ENCODE measurements at regions not wholly inside any gene's neighbourhood (a gene's known extent, or its start where the extent isn't known, plus 50 kb on each side); places are given as distances from the start of the nearest gene placed in this dataset.

DNA sequence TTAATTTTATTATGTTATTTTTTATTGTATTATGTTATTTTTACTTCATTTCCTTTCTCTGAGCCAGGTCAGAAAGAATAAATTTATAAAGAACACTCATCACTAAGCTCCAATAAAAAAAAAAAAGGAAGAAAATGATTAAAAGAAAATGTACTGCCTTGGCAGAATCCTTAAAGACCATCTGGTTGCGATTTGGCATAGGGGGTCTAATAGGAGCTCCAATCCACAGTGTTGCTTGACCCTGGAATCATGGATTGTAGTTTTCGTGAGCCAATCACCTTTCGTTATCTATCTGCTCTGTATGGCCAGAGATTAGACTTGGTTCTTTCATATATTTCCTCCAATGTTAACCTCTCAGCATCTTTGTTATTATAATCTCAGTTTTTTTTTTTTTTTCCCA lies 421.8 kb upstream of the MCTP2 start:
- no peak overlapping the region for H3K9ac ChIP-seq (ENCODE audit: low read depth, low read length, poor library complexity, severe bottlenecking)
- no peaks in the 10 kb centered on the region for H3K27me3 ChIP-seq (ENCODE audit: insufficient read depth, low read length, poor library complexity, severe bottlenecking)
- H3F3A ChIP-seq (ENCODE audit: low read depth): no peaks in the 10 kb centered on the region
- H3K4me2 ChIP-seq (ENCODE audit: low read depth, low read length, poor library complexity, severe bottlenecking): no peak overlapping the region
- no peaks in the 10 kb centered on the region for H3K36me3 ChIP-seq (ENCODE audit: insufficient read depth, low read length)
- no peaks in the 10 kb centered on the region for H3K79me2 ChIP-seq (ENCODE audit: insufficient read depth, low read length)
- no peak for TF ChIP-seq EZH2phosphoT487 (IDR thresholded peaks at IDR 0.05; ENCODE audit: borderline replicate concordance)
- TF ChIP-seq, protein P1, sequence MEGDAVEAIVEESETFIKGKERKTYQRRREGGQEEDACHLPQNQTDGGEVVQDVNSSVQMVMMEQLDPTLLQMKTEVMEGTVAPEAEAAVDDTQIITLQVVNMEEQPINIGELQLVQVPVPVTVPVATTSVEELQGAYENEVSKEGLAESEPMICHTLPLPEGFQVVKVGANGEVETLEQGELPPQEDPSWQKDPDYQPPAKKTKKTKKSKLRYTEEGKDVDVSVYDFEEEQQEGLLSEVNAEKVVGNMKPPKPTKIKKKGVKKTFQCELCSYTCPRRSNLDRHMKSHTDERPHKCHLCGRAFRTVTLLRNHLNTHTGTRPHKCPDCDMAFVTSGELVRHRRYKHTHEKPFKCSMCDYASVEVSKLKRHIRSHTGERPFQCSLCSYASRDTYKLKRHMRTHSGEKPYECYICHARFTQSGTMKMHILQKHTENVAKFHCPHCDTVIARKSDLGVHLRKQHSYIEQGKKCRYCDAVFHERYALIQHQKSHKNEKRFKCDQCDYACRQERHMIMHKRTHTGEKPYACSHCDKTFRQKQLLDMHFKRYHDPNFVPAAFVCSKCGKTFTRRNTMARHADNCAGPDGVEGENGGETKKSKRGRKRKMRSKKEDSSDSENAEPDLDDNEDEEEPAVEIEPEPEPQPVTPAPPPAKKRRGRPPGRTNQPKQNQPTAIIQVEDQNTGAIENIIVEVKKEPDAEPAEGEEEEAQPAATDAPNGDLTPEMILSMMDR (conservative IDR thresholded peaks at IDR 0.05; ENCODE audit: low read length): no peak
- no peak overlapping the region for H2AFZ ChIP-seq (ENCODE audit: low read length)
- H3K4me3 ChIP-seq (ENCODE audit: low read length, poor library complexity, severe bottlenecking): no peak overlapping the region
- H3K4me1 ChIP-seq (ENCODE audit: insufficient read depth, low read length, poor library complexity, severe bottlenecking): no peaks in the 10 kb centered on the region
- H4K20me1 ChIP-seq (ENCODE audit: insufficient read depth, low read length, poor library complexity, severe bottlenecking): no peaks in the 10 kb centered on the region
- H3K9me2 ChIP-seq (replicated peaks; ENCODE audit: low read depth, low read length): no peaks in the 10 kb centered on the region
- no peaks in the 10 kb centered on the region for H3K9me3 ChIP-seq (ENCODE audit: insufficient read depth, low read depth, low read length)

DNA sequence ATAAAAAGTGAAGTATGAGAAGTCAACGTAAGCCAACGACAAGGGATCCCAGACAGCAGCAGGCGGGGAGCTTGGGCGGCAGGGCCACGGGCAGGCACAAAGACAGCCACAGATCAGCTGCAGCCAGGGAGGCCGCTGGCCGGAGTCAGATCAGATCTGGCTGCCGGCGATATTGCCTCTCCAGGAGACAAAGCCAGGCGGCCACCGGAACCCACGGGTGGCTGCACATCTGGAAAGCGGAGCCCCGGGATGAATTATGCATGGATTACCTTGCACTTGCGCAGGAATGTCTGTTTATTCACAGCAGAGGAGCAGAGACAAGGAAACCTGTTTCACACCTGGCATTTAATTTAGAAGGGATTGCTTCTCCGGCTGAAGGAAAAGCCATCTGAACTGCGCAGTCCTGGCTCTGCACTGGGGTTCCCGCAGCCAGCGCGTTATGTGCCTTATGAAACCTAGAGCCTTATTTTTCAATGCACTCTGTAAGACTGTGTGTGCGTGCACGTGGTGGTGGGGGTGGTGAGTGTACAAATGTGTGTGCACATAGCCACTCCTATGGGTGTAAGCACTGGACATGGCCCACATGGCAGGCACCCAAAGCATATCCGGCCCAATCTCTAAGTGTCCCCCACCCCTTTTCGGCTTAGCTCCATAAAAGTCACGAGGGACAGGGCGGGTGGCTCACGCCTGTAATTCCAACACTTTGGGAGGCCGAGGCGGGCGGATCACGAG lies 427.8 kb upstream of the MCTP2 start:
- H4K20me1 ChIP-seq (ENCODE audit: insufficient read depth, low read length, poor library complexity, severe bottlenecking): no peaks in the 10 kb centered on the region
- TF ChIP-seq EZH2phosphoT487 (IDR thresholded peaks at IDR 0.05; ENCODE audit: borderline replicate concordance): no peak
- TF ChIP-seq, protein P1 (conservative IDR thresholded peaks at IDR 0.05; ENCODE audit: low read length): no peak
- H3K9me3 ChIP-seq (ENCODE audit: insufficient read depth, low read depth, low read length): no peaks in the 10 kb centered on the region
- H3F3A ChIP-seq (ENCODE audit: low read depth): no peaks in the 10 kb centered on the region
- H3K4me1 ChIP-seq (ENCODE audit: insufficient read depth, low read length, poor library complexity, severe bottlenecking): no peaks in the 10 kb centered on the region
- H3K9me2 ChIP-seq (replicated peaks; ENCODE audit: low read depth, low read length): no peaks in the 10 kb centered on the region
- H3K27me3 ChIP-seq (ENCODE audit: insufficient read depth, low read length, poor library complexity, severe bottlenecking): no peaks in the 10 kb centered on the region
- no peak overlapping the region for H3K9ac ChIP-seq (ENCODE audit: low read depth, low read length, poor library complexity, severe bottlenecking)
- no peak overlapping the region for H3K4me2 ChIP-seq (ENCODE audit: low read depth, low read length, poor library complexity, severe bottlenecking)
- H3K36me3 ChIP-seq (ENCODE audit: insufficient read depth, low read length): no peaks in the 10 kb centered on the region
- no peaks in the 10 kb centered on the region for H3K79me2 ChIP-seq (ENCODE audit: insufficient read depth, low read length)
- H3K4me3 ChIP-seq (ENCODE audit: low read length, poor library complexity, severe bottlenecking): no peak overlapping the region
- H2AFZ ChIP-seq (ENCODE audit: low read length): no peak overlapping the region

DNA sequence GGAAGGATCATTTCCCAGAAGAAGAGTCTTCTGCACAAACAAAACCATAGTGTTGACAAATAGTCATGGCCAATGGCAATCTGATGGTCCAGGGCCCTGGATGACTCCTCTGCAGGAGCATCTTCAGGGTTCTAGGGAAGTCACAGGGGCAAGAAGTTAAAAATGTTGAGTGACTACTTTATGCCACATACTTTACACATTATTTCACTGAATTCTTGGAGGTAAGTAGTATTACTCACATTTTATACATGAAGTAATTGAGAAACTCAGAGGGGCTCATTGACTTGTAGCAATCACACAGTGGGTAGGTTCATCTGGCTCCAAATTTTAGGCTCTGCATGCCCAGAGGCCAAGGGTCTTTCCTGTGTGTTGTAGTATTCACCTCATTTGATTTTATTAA lies 430.2 kb upstream of the MCTP2 start:
- Histone ChIP-seq H4K20me1 (ENCODE audit: insufficient read depth, low read length, poor library complexity, severe bottlenecking) (no peaks in the 10 kb centered on the region), H3K79me2 (ENCODE audit: insufficient read depth, low read length) (no peaks in the 10 kb centered on the region), H3K9me2 (replicated peaks; ENCODE audit: low read depth, low read length) (no peaks in the 10 kb centered on the region), H3K4me2 (ENCODE audit: low read depth, low read length, poor library complexity, severe bottlenecking) (no peak overlapping the region), H3K4me1 (ENCODE audit: insufficient read depth, low read length, poor library complexity, severe bottlenecking) (no peaks in the 10 kb centered on the region), H3K4me3 (ENCODE audit: low read length, poor library complexity, severe bottlenecking) (no peak overlapping the region), H3F3A (ENCODE audit: low read depth) (no peaks in the 10 kb centered on the region), H3K9me3 (ENCODE audit: insufficient read depth, low read depth, low read length) (no peaks in the 10 kb centered on the region), H2AFZ (ENCODE audit: low read length) (no peak overlapping the region), H3K9ac (ENCODE audit: low read depth, low read length, poor library complexity, severe bottlenecking) (no peak overlapping the region), H3K27me3 (ENCODE audit: insufficient read depth, low read length, poor library complexity, severe bottlenecking) (no peaks in the 10 kb centered on the region), H3K36me3 (ENCODE audit: insufficient read depth, low read length) (no peaks in the 10 kb centered on the region)
- TF ChIP-seq, protein P1 (conservative IDR thresholded peaks at IDR 0.05; ENCODE audit: low read length): no peak
- no peak for TF ChIP-seq EZH2phosphoT487 (IDR thresholded peaks at IDR 0.05; ENCODE audit: borderline replicate concordance)

All from Loucy (cell line).